SK-N-SH (cell line): ENCODE measurements at regions not wholly inside any gene's neighbourhood (a gene's known extent, or its start where the extent isn't known, plus 50 kb on each side); places are given as distances from the start of the nearest gene placed in this dataset.

Experiments used
- CTCF ChIA-PET: fragments of 300-600, 350-600 bp; formaldehyde crosslinking; extraction: SDS; loops from one replicate; lab custom pipeline; 2021; lab: Yijun Ruan, JAX
- POLR2A ChIA-PET: fragments of 350-600 bp; sonication (Branson Sonifier 250); formaldehyde crosslinking; extraction: SDS; loops from one replicate; lab custom pipeline; 2020; ENCODE audit warnings: antibody characterized with exemption, inconsistent platforms; lab: Yijun Ruan, JAX
- DNase-seq: peaks from one replicate; pipeline ENCODE4 v3.0.0; 2012
- H2AFZ ChIP-seq: fragments of 200-600 bp; sonication (generic); 2 replicates; pipeline ENCODE4 v1.8.1; 2016; ENCODE audit warnings: antibody characterized with exemption, mild to moderate bottlenecking, low read depth
- H3F3A ChIP-seq: fragments of 200-600 bp; sonication (generic); replicated peaks from 2 replicates; pipeline ENCODE3; 2016; ENCODE audit warnings: antibody characterized with exemption, mild to moderate bottlenecking; ENCODE audit not compliant: insufficient read depth
- H3K27ac ChIP-seq, 2 experiments: fragments of 200-500 bp in 1 of 2; fragments of 200-600 bp in 1 of 2; sonication (Bioruptor generic) in 1 of 2; sonication (generic), shearing (Covaris generic) in 1 of 2; 2 replicates each; pipeline versions ENCODE4 v1.5.1 to v1.6.1; 2014 to 2016; ENCODE audit warnings: low read depth in 2 of 2, inconsistent platforms in 1 of 2, low read length in 1 of 2, mild to moderate bottlenecking in 1 of 2, mixed read lengths in 1 of 2
- H3K27me3 ChIP-seq: fragments of 200-600 bp; sonication (generic), shearing (Covaris generic); 2 replicates; pipeline ENCODE4 v1.6.1; 2016; ENCODE audit warnings: mixed run types; ENCODE audit not compliant: insufficient read depth
- H3K36me3 ChIP-seq, 2 experiments: fragments of 200-500 bp in 1 of 2; fragments of 200-600 bp in 1 of 2; sonication (Bioruptor generic) in 1 of 2; sonication (generic) in 1 of 2; replicated peaks in 1 of 2; 2 replicates each; pipeline versions ENCODE3 to v1.5.1; 2014 to 2016; ENCODE audit warnings: low read length in 1 of 2, mild to moderate bottlenecking in 1 of 2; ENCODE audit not compliant: insufficient read depth in 2 of 2, control insufficient read depth in 1 of 2
- H3K4me1 ChIP-seq, 2 experiments: fragments of 200-500 bp in 1 of 2; fragments of 200-600 bp in 1 of 2; sonication (Bioruptor generic) in 1 of 2; sonication (generic), shearing (Covaris generic) in 1 of 2; 2 replicates each; pipeline versions ENCODE4 v1.5.1 to v1.6.1; 2014 to 2016; ENCODE audit warnings: low read depth in 1 of 2, low read length in 1 of 2, mixed run types in 1 of 2; ENCODE audit not compliant: insufficient read depth in 2 of 2, control insufficient read depth in 1 of 2
- H3K4me2 ChIP-seq: fragments of 200-600 bp; sonication (generic), shearing (Covaris generic); 2 replicates; pipeline ENCODE4 v1.6.1; 2017; ENCODE audit warnings: mixed run types
- H3K4me3 ChIP-seq, 2 experiments: fragments of 200-500 bp in 1 of 2; fragments of 200-600 bp in 1 of 2; sonication (Bioruptor generic) in 1 of 2; sonication (generic), shearing (Covaris generic) in 1 of 2; 2 replicates each; pipeline versions ENCODE4 v1.5.1 to v1.8.1; 2014 to 2016; ENCODE audit warnings: low read depth in 2 of 2, inconsistent platforms in 1 of 2, low read length in 1 of 2, mild to moderate bottlenecking in 1 of 2, mixed read lengths in 1 of 2, moderate library complexity in 1 of 2
- H3K79me2 ChIP-seq: fragments of 200-600 bp; sonication (generic); 2 replicates; pipeline ENCODE4 v1.8.1; 2017; ENCODE audit warnings: mild to moderate bottlenecking; ENCODE audit not compliant: insufficient read depth
- H3K9ac ChIP-seq: fragments of 200-600 bp; sonication (generic); 2 replicates; pipeline ENCODE4 v1.6.1; 2017; ENCODE audit warnings: mixed run types
- H3K9me2 ChIP-seq: fragments of 200-600 bp; sonication (generic); 2 replicates; pipeline ENCODE4 v1.6.1; 2017; ENCODE audit warnings: mixed run types
- H3K9me3 ChIP-seq: fragments of 200-600 bp; sonication (generic); 2 replicates; pipeline ENCODE4 v1.6.1; 2017; ENCODE audit warnings: mixed run types, mild to moderate bottlenecking, moderate library complexity
- H4K20me1 ChIP-seq: fragments of 200-600 bp; sonication (generic); 2 replicates; pipeline ENCODE4 v1.6.1; 2017; ENCODE audit warnings: mild to moderate bottlenecking, mixed run types; ENCODE audit not compliant: insufficient read depth
- CTCF ChIP-seq: fragments of 200-600 bp; sonication (generic); IDR thresholded peaks from 2 replicates; pipeline ENCODE4 v1.6.1; 2017; ENCODE audit warnings: antibody characterized with exemption, mild to moderate bottlenecking, moderate library complexity
- EP300 ChIP-seq, 2 experiments: IDR thresholded peaks; 2 replicates each; pipeline versions ENCODE4 v1.4.0 to v1.6.1; 2012; ENCODE audit warnings: borderline replicate concordance in 1 of 2, low read depth in 1 of 2, low read length in 1 of 2
- EZH2phosphoT487 ChIP-seq: fragments of 200-600 bp; sonication (generic); IDR thresholded peaks from 2 replicates; pipeline ENCODE4 v1.6.1; 2017; ENCODE audit warnings: low read depth, mixed run types, mild to moderate bottlenecking, antibody characterized with exemption, moderate library complexity, borderline replicate concordance
- FOSL2 ChIP-seq: IDR thresholded peaks from 2 replicates; pipeline ENCODE4 v1.4.0; 2012; ENCODE audit warnings: low read depth, mild to moderate bottlenecking, moderate library complexity, borderline replicate concordance
- FOXJ3 ChIP-seq: sonication (generic); formaldehyde crosslinking; IDR thresholded peaks from 2 replicates; pipeline ENCODE4 v1.5.1; 2020; ENCODE audit warnings: mild to moderate bottlenecking, missing genetic modification reagents
- FOXM1 ChIP-seq: IDR thresholded peaks from 2 replicates; pipeline ENCODE4 v1.4.0; 2012; ENCODE audit warnings: low read depth, mild to moderate bottlenecking
- GABPA ChIP-seq: IDR thresholded peaks from 2 replicates; pipeline ENCODE4 v1.4.0; 2012; ENCODE audit warnings: low read depth, mild to moderate bottlenecking
- GATA2 ChIP-seq: sonication (generic); formaldehyde crosslinking; IDR thresholded peaks from 2 replicates; pipeline ENCODE4 v1.5.0; 2020; ENCODE audit warnings: mild to moderate bottlenecking, missing genetic modification reagents
- IRF3 ChIP-seq: fragments of 150-350 bp; IDR thresholded peaks from 2 replicates; pipeline ENCODE4 v1.6.1; 2016; ENCODE audit warnings: mild to moderate bottlenecking, low read depth, low read length
- MAX ChIP-seq: IDR thresholded peaks from 2 replicates; pipeline ENCODE4 v1.4.0; 2012; ENCODE audit warnings: low read depth
- POLR2AphosphoS5 ChIP-seq: IDR thresholded peaks from 2 replicates; pipeline ENCODE4 v1.6.1; 2012; ENCODE audit warnings: low read depth, low read length
- RCOR1 ChIP-seq: fragments of 150-350 bp; IDR thresholded peaks from 2 replicates; pipeline ENCODE4 v1.6.1; 2017; ENCODE audit warnings: antibody characterized with exemption, low read length
- RFX5 ChIP-seq: IDR thresholded peaks from 2 replicates; pipeline ENCODE4 v1.6.1; 2012; ENCODE audit warnings: mild to moderate bottlenecking, improper control_type of control experiment, low read length
- RXRA ChIP-seq: IDR thresholded peaks from 2 replicates; pipeline ENCODE4 v1.4.0; 2012; ENCODE audit warnings: low read depth, mild to moderate bottlenecking, borderline replicate concordance
- SIN3A ChIP-seq: IDR thresholded peaks from 2 replicates; pipeline ENCODE4 v1.6.1; 2012; ENCODE audit warnings: low read depth, mild to moderate bottlenecking, low read length, moderate library complexity, borderline replicate concordance
- SMC3 ChIP-seq: IDR thresholded peaks from 2 replicates; pipeline ENCODE4 v1.6.1; 2012; ENCODE audit warnings: low read depth, low read length, improper control_type of control experiment
- TEAD4 ChIP-seq: IDR thresholded peaks from 2 replicates; pipeline ENCODE4 v1.4.0; 2012; ENCODE audit warnings: mild to moderate bottlenecking, borderline replicate concordance; ENCODE audit not compliant: insufficient read depth
- USF1 ChIP-seq: IDR thresholded peaks from 2 replicates; pipeline ENCODE4 v1.4.0; 2012; ENCODE audit warnings: low read depth, borderline replicate concordance
- USF2 ChIP-seq: fragments of 150-350 bp; IDR thresholded peaks from 2 replicates; pipeline ENCODE4 v1.6.1; 2017; ENCODE audit warnings: antibody characterized with exemption, low read length, low read depth, borderline replicate concordance
- YY1 ChIP-seq: IDR thresholded peaks from 2 replicates; pipeline ENCODE4 v1.4.0; 2012; ENCODE audit warnings: low read depth, mild to moderate bottlenecking
- WGBS: methylation state at CpG from one replicate; pipeline ENCODE4 v1.1.6; 2017; ENCODE audit warnings: low lambda C conversion rate; 5-methylcytosine and 5-hydroxymethylcytosine counted together

- Histone ChIP-seq H3K9ac (no peak overlapping the region), H3K4me1 (peaks cover 0 to 20% of the 10 kb centered on the region in 2 experiments; a peak in 2 of 4 replicates), H2AFZ (no peak overlapping the region), H3K9me3 (no peaks in the 10 kb centered on the region), H3K27me3 (no peaks in the 10 kb centered on the region), H4K20me1 (no peaks in the 10 kb centered on the region), H3F3A (no peaks in the 10 kb centered on the region), H3K79me2 (no peaks in the 10 kb centered on the region), H3K36me3 (no peaks in the 10 kb centered on the region), H3K9me2 (no peaks in the 10 kb centered on the region), H3K27ac (peak overlapping the region in 1 of 2 experiments; percentile 94; a peak in 2 of 4 replicates), H3K4me3 (no peak overlapping the region), H3K4me2 (no peak overlapping the region)
- no peak for DNase-seq
- ChIA-PET POLR2A (no interaction called here), CTCF (interaction anchor here (0.6 kb wide), 1 partner anchor 119 kb away, joined by 3 read pairs; no protein-coding TSS in a partner anchor)
- TF ChIP-seq RXRA (no peak), RCOR1 (no peak), SMC3 (no peak), YY1 (no peak), MAX (no peak), GABPA (no peak), CTCF (no peak), FOXM1 (no peak), SIN3A (no peak), FOXJ3 (CRISPR knock-in tag) (no peak), GATA2 (CRISPR knock-in tag) (no peak)
- WGBS: 92% methylated on average over 3 of the region's 3 CpGs
Measured at GRCh38 chr3:177714945-177715344, 517.7 kb upstream of the TBL1XR1 start.

GRCh38 chr3:177715980-177716379 lies 518.7 kb upstream of the TBL1XR1 start:
- Histone ChIP-seq H3K36me3 (no peaks in the 10 kb centered on the region), H2AFZ (no peak overlapping the region), H3K27me3 (no peaks in the 10 kb centered on the region), H3K4me1 (peaks cover 0 to 16% of the 10 kb centered on the region in 2 experiments; a peak in 2 of 4 replicates), H3K4me3 (no peak overlapping the region), H3F3A (no peaks in the 10 kb centered on the region), H3K27ac (no peak overlapping the region), H3K9ac (no peak overlapping the region), H3K79me2 (no peaks in the 10 kb centered on the region), H4K20me1 (no peaks in the 10 kb centered on the region), H3K9me3 (no peaks in the 10 kb centered on the region), H3K9me2 (no peaks in the 10 kb centered on the region), H3K4me2 (no peak overlapping the region)
- 89% methylated on average over 3 of the region's 3 CpGs for WGBS
- no peak for DNase-seq
- ChIA-PET POLR2A (no interaction called here), CTCF (no interaction called here)
- TF ChIP-seq EP300 (IDR thresholded peaks at IDR 0.05; ENCODE audit: borderline replicate concordance in 1 of 2, low read depth in 1 of 2, low read length in 1 of 2) (no peak), TEAD4 (no peak), RXRA (no peak), USF2 (no peak), SIN3A (no peak), USF1 (no peak), POLR2AphosphoS5 (no peak), IRF3 (no peak), MAX (no peak), SMC3 (no peak), RFX5 (no peak), YY1 (no peak), RCOR1 (no peak), EZH2phosphoT487 (no peak), FOSL2 (no peak)
